ENCODE measurements at regions not wholly inside any gene's neighbourhood (a gene's known extent, or its start where the extent isn't known, plus 50 kb on each side); places are given as distances from the start of the nearest gene placed in this dataset.

DNA sequence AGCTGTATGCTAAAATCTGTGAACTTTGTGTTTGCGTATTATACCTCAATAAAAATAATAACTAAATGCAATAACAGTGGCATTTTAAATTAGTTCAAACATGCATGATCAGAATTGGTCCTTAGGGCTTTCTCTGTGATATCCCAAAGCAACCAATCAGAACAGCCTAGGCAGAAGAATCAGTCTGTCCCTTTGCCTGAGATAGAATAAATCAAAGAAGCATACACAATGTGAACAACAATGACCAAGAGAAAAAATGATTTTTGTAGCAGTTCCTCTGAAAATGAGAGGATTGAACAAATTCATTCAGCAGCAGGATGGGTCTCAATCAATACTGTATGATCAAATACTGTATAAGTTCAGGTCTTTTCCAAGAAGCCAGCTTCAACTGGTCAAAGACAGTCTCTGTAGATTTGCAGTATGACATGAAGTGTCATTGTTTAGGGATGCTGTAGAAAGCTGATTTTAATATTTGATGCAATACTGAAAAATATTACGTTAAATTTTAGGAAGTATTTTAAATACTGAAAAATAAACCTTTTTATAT, 1071.6 kb downstream of the AGBL1 start:
- DNase-seq (ENCODE audit: low read depth) = no peak

DNA sequence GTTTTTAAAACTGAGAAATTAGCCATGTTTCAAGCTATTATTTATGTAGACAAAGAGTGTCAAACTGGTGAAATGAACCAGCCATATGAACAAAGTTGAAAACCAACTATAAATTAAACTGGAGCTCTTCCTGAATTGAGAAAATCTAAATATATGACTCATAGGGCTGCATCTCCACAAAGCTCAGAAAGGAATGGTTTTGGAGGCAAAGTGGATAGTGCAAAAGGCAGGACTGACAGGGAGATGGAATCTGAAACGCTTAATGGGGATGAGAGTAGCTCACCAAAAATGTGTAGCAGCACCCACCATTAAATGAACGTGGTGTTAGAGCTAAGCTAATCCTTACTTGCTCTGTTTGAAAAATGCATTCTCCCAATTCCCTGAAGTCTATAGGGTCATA, 1066.0 kb downstream of the AGBL1 start:
- no peak for DNase-seq (ENCODE audit: low read depth)

DNA sequence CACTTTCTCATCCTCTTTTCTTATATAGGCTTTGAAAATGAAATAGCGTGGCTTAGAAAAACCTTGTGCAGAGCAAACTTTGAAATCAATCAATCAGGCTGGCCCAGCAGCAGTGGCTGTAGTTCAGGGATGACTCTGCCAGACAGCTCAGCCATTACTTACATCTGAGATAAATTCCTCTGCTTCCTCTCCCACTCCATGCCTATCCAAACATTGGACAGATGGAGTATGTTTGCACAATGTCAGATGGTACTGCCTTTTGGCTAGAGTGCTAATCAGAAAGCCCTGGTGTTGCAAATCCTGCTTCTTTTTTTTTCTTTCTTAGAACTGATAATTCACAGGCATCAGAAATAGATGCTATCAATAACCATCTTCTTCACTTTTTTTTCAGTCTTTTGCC, 1065.1 kb downstream of the AGBL1 start:
- DNase-seq (ENCODE audit: low read depth) = no peak

DNA sequence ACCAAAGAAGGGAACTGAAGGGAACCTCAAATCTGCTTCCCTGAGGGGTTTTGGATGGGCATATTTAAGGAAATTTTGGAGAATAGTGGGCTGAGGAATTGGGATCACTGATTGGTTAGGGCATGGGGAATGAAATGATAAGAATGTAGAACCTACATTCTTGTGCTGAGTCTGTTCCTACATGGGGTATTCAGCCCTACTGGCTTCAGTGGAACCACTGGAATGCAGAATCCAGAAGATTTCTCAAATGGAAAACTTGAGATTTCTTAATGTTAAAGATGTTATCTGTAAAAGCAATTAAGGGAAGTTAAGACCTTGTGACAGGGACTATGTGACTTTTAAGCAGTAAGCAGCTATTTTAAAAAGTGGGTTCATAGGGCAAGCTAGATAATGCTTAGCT, 1062.4 kb downstream of the AGBL1 start:
- no peak for DNase-seq (ENCODE audit: low read depth)

DNA sequence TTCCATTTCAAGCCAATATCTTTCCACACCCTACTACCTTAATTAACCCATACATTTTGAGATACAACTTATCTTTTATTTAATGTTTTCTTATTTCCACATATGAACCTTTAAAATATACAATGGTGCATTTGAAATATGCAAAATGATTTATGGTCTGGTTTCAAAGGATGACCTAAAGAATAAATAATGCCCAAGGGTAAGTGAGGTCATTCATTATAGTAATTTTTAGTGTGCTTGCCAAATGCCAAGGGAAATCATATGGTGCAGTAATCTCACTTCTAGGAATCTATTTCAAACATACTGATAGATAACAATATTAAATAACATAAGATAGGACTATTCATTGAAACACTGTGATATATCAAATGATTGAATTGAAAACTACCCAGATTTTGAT, 1055.4 kb downstream of the AGBL1 start:
- no peak for DNase-seq (ENCODE audit: low read depth)

DNA sequence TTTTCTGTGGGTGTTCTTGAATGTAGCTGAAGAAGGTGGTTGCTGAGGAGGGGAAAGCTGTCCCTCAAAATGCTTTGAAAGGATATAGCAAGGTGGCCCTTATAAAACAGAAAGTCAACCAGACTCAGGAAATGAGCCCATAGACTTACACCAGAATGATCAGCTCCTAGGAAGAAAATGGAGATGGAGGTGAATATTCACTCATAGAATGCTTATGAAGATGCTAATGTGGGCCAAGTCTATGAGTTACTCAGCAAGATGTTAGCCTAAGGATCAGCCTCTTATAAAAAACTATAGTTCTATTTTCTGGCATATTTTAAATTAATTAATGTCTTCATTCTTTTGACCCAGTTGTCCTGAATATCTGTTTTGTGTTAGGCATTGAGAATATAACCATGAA, 1054.0 kb downstream of the AGBL1 start:
- no peak for DNase-seq (ENCODE audit: low read depth)

DNA sequence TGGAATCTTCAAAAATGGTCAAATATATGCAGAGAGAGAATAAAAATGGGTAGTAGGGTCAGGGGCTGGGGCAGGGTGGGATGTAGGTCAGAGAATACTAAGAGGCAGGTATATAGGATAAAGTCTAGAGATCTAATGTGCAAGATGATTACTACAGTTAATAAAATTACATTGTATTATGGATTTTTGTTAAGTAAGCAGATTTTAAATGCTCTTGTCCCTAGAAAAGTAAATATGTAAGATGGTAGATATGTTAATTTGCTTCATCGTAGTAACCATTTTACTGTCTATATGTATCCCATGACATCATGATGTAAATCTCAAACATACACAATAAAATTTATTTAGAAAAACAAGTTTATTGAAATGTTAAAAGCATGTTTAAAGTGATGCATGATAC, 1051.4 kb downstream of the AGBL1 start:
- no peak for DNase-seq (ENCODE audit: low read depth)

DNA sequence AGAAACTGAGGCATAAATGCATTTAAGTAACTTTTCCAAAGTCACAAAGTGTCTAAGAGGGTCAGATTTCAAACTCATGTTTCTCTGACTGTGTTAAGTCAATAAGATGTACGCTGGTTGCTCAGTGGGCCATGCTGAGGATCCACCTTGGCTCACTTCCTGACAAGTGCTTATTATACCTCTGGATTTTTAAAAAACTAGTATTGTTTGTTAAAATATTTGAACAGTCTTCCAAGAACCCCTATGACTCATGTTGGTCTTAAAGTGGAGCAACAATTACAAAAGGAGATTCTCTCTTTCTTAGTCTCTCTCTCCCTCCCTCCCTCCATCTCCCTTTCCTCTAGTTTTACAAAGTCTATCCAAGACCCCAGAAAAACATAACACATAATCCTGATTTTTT, 1050.2 kb downstream of the AGBL1 start:
- DNase-seq (ENCODE audit: low read depth) = no peak

DNA sequence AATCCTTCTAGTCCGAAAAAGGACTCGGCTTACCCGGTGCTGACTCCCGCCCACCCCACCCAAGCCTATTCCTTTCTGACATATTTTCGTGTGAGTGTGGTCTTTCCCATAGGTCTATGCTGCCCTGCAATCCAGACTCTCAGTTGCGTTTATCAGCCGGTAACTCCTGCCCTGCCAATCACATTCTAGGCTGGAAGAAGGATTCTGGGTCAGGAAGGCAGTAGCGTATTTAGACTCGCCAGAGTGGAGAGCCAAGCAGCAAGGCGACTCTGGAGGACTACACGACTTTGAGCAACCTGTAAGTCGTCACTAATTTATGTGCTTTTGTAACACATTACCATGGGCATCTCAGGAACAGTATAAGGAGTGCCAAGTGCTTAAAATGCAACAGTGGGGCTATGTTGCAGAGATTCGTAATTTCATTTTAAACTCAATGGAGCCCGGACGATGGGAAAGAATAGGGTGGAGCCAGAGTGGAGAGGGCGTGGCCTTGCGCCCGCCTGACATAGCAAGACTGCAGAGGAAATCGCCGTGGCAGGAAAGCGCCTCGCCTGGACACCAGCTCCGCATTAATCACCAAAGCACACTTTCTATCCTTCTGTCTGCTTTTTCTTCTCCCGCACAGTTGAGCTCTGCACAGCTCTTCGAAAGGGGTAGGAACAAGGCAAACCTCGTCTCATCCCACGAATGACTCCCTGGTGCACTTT, 1044.2 kb downstream of the AGBL1 start:
- no peak for DNase-seq (ENCODE audit: low read depth)

DNA sequence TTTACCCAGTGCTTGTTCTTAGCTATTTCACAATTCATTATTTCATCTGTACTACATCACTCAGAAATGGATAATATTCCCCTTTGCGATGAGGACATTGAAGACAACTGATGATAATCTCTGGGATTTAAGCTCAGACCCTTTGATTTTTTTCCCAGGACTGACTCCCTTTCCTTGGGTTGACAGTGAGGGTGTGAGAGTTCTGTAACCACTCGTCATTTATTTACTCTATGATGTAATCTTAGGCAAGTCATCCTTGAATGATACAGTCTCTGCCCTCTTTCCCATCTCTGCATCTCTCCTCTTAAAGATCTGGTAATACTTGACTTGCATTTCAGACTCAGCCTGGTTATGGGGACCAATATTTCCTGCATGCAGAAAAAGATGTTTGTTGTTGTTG, 1041.7 kb downstream of the AGBL1 start:
- DNase-seq (ENCODE audit: low read depth) = no peak

DNA sequence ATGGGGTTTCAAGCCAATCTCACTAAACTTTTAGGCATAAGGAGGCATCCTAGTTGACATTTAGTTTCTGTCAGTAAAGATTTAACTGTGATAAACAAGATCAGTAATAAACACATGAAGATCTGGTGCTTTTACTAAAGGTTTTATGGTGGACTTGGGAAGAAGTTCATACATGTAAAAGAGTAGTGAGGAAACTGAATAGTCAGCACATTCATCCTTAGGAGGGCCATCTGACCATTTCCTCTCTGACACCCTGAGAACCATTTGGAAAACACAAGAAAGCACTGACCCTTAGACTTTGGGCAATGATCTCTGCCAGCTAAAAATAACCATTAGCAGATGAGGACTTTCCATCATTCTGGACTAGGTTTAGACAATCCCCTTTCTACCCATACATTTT, 1040.9 kb downstream of the AGBL1 start:
- DNase-seq (ENCODE audit: low read depth) = no peak

DNA sequence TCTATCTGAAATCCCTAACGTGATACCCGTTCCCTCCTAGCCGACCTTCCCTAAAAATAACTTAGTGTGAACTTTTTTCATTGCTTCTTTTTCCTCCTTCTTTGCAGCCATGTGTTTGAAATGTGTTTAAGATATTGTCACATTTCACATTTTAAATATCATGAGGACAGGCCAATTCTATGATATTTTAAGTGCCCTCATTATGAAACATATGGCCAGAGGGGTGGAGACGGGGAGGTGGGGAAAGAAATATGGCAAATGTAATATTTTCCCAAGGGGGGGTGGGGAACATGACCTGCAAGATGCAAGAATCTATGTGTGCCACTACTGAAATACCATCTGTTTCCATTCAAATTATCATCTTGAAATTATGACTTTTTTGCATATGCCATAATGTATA, 1039.2 kb downstream of the AGBL1 start:
- DNase-seq (ENCODE audit: low read depth) = no peak

DNA sequence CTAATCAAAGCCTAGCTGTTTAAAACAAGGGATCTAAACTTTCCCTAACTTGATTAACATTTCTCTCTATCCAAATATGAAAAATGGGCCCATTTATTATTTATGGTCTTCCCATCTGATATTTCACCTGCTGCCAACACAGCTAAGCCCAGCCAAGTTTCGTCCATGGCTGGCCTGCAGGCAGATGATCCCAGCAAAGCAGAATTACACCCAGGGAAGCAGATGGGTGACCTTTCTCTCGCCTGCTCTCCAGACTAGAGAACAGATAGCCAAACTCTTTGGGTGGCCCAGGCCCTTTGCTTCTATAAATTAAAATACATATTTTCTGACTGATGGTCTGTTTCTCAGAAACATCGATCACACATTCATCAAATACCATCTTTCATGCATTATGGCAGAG, 1038.8 kb downstream of the AGBL1 start:
- DNase-seq (ENCODE audit: low read depth) = no peak

DNA sequence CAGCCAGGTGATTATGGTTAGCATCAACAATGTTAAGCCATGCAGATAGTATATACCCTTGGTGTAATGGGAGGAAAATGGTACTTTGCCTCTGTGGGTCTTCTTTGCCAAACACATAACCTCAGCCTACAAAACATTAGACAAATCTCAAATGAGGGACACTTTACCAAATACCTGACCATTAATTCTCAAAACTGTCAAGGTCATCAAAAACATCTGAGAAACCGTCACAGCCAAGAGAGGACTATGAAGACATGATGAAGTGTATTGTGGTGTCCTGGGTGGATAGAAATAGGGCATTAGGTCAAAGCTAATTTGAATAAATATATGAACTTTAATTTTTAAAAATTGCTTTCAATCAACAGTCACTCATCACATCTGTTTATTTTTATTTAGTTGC, 1036.1 kb downstream of the AGBL1 start:
- no peak for DNase-seq (ENCODE audit: low read depth)

DNA sequence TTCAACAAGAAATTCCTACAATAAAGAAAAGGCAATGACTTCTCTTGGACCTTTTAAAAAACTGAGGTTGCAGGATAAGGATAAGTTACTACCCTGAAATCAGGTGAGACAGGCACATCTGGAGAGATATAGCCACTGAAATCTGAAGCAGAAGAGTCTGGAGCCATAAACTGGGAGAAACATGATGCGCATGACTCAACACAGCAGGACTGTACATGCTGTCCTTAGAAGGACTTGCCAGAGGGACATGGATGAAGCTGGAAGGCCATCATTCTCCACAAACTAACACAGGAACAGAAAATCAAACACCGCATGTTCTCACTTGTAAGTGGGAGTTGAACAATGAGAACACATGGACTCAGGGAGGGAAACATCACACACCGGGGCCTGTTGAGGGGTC, 1020.2 kb downstream of the AGBL1 start:
- DNase-seq (ENCODE audit: low read depth) = no peak

DNA sequence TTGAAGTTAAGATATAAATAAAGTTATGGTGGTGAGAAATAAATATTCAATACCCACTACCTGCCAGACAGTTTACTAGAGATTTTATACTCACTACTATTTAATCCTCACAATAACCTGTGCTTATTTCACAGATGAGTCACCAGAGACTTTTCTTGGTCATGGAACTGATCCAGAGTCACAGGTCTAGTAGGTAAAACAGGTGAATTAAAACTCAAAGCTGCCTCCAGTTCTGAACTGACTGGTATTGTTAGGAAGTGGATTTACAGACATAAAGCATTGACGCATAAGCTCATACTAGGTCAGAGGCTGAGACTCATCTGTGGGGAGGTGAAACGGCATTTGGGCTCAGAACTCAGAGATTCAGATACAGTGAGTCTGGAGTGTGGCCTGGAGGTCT, 1009.9 kb downstream of the AGBL1 start:
- DNase-seq (ENCODE audit: low read depth) = no peak

DNA sequence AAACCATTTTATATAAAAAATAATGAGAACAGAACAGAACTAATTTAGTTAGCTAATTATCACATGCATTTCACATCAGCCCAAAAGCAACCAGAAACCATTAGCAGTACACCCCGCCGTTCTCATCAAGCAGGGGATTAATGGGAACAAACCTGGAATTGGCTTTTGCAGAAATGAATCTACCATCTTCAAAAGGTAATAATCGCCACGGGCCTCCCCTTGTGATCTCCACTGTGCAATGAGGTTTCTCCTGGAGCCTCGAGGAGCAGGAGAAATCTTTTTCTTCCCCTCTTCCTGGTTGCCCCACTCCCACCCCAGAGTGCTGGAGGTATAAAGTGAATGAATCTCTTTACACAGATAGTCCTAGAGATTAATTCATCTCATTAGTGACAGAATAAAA, 1003.5 kb downstream of the AGBL1 start:
- DNase-seq (ENCODE audit: low read depth) = no peak

DNA sequence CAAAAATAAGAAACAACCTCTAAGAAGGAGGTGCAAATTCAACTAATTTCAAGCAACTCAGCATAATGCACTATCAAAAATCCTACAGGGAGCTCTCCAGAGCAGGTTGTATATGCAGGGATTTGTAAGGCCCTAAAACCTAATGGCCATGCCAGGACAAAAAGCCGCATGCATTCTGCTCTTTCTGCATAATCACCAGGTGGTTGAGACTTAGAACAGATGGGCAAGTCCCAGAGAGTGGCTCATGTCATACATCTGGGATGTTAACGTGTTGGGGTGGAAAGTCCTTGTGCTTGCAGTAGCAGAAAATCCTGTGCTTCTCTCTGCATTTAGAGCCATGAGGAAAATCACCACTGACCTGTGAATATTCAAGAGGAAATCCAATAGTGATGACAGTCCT, 1002.9 kb downstream of the AGBL1 start:
- DNase-seq (ENCODE audit: low read depth) = no peak

DNA sequence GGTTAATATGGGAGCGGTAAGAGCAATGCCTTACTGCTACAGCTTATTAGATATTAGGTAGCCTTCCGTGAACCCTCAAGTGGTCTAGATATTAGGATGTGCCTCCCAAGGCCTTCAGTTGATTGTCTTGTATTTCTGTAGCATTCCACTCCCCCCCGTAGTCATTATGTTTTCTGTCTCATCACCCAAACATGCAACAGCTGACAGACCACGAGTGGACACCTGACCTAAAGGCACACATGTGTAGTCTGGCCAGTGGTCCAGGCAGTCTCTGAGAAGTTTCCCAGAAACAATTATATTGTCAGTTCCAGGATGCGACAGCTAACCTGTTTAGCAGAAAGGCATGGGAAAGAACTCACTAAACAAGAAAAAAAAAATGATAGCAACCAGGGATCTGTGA, 1000.9 kb downstream of the AGBL1 start:
- DNase-seq (ENCODE audit: low read depth) = no peak

Data from CMK (cell line).